MCF 10A (cell line): ENCODE measurements at regions not wholly inside any gene's neighbourhood (a gene's known extent, or its start where the extent isn't known, plus 50 kb on each side); places are given as distances from the start of the nearest gene placed in this dataset.

Experiments
- BruUV-seq: library from RNA; stranded (reverse); fragments of 400-500 nt; replicated peaks from 2 replicates; lab custom pipeline; 2021; lab: Mats Ljungman, UMichigan
- CTCF ChIA-PET: fragments of 300-600 bp; sonication (Branson Sonifier 250); formaldehyde crosslinking; extraction: SDS; loops from one replicate; lab custom pipeline; 2021; ENCODE audit warnings: antibody characterized with exemption, inconsistent platforms; lab: Yijun Ruan, JAX
- POLR2A ChIA-PET: fragments of 300-600, 350-650 bp; sonication (Branson Sonifier 250); formaldehyde crosslinking; extraction: SDS; loops from one replicate; lab custom pipeline; 2020; ENCODE audit warnings: antibody characterized with exemption, inconsistent platforms; lab: Yijun Ruan, JAX
- DNase-seq: peaks from one replicate; pipeline ENCODE4 v3.0.0-alpha.2; 2018; ENCODE audit not compliant: unreplicated experiment
- H3K27ac Mint-ChIP-seq: one replicate; pipeline ENCODE4 v1.8.0; 2022; ENCODE audit warnings: mild to moderate bottlenecking, low read depth, mixed read lengths; ENCODE audit not compliant: unreplicated experiment
- H3K27me3 Mint-ChIP-seq: one replicate; pipeline ENCODE4 v1.8.0; 2022; ENCODE audit warnings: mixed read lengths; ENCODE audit not compliant: insufficient read depth, unreplicated experiment
- H3K36me3 Mint-ChIP-seq: one replicate; pipeline ENCODE4 v1.8.0; 2022; ENCODE audit warnings: mild to moderate bottlenecking, moderate library complexity, mixed read lengths; ENCODE audit not compliant: insufficient read depth, unreplicated experiment
- H3K4me1 Mint-ChIP-seq: one replicate; pipeline ENCODE4 v1.8.0; 2022; ENCODE audit warnings: mixed read lengths; ENCODE audit not compliant: insufficient read depth, unreplicated experiment
- H3K4me3 Mint-ChIP-seq: one replicate; pipeline ENCODE4 v1.8.0; 2022; ENCODE audit warnings: mild to moderate bottlenecking, moderate library complexity, mixed read lengths; ENCODE audit not compliant: unreplicated experiment
- H3K9me3 Mint-ChIP-seq: one replicate; pipeline ENCODE4 v1.8.0; 2022; ENCODE audit warnings: mixed read lengths; ENCODE audit not compliant: unreplicated experiment
- intact Hi-C: fragments of 100-400 bp; cut with micrococcal nuclease; formaldehyde crosslinking; loops from 2 replicates; pipeline ENCODE4 v1.14.1; 2022
- TF ChIP-seq, protein P1 (sequence below): fragments of 200-600 bp; IDR thresholded peaks from one replicate; pipeline ENCODE4 v1.8.0; 2022; ENCODE audit warnings: antibody characterized with exemption, mild to moderate bottlenecking; ENCODE audit not compliant: unreplicated experiment

DNA sequence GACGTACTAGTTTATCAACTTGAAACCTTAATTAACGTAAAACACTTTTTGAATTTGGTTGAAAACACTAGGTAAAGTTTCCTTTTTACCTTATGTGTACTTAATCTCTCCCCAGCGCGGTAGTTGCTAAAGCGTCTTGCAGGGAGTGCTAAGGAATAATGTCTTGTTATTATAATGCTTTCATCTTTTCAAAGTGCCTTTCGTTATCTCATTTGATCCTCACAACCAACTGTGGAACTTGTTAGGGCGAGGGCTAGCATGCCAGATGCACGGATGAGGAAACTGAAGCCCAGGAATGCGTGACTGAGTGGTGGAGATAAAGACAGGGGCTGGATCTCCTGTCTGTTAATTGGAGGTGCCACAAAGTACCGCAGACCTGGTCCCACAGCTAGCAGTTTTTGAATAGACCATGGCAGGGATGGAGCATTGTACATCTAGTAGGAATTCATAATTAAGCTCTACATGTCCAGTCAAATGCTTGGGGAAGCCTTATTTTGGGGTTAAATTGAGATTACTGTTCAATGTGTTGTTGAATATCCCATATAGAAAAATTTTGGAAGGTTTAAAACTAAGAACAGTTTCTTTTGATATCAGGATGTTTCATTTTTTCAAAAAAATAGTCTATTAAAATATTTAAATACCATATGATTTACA, 234.3 kb downstream of the SH2D4B start:
- Mint-ChIP-seq H3K27me3 (peaks cover 81% of the 10 kb centered on the region), H3K4me3 (no peak overlapping the region), H3K27ac (no peak overlapping the region), H3K36me3 (no peaks in the 10 kb centered on the region), H3K4me1 (no peaks in the 10 kb centered on the region), H3K9me3 (no peaks in the 10 kb centered on the region)
- ChIA-PET POLR2A (no interaction called here), CTCF (interaction anchor here (0.8 kb wide), 1 partner anchor 11 kb away, joined by 3 read pairs; no protein-coding TSS in a partner anchor)
- intact Hi-C loops = no loop called here
- no TSS peak for BruUV-seq
- TF ChIP-seq, protein P1, sequence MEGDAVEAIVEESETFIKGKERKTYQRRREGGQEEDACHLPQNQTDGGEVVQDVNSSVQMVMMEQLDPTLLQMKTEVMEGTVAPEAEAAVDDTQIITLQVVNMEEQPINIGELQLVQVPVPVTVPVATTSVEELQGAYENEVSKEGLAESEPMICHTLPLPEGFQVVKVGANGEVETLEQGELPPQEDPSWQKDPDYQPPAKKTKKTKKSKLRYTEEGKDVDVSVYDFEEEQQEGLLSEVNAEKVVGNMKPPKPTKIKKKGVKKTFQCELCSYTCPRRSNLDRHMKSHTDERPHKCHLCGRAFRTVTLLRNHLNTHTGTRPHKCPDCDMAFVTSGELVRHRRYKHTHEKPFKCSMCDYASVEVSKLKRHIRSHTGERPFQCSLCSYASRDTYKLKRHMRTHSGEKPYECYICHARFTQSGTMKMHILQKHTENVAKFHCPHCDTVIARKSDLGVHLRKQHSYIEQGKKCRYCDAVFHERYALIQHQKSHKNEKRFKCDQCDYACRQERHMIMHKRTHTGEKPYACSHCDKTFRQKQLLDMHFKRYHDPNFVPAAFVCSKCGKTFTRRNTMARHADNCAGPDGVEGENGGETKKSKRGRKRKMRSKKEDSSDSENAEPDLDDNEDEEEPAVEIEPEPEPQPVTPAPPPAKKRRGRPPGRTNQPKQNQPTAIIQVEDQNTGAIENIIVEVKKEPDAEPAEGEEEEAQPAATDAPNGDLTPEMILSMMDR = no peak
- DNase-seq = no peak

DNA sequence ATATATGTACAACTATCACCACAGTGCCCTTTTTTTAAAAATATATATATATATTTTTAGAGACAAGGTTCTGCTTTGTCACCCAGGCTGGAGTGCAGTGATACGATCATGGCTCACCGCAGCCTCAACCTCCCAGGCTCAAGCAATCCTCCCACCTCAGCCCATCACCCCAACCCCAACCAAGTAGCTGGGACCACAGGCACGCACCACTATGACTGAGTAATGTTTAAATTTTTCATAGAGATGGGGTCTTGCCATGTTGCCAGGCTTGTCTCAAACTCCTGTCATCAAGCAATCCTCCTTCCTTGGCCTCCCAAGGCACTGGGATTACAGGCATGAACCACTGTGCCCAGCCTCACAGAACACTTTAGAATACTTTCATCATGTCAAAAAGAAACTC, 234.9 kb downstream of the SH2D4B start:
- TF ChIP-seq, protein P1 = no peak
- Mint-ChIP-seq H3K36me3 (no peaks in the 10 kb centered on the region), H3K9me3 (no peaks in the 10 kb centered on the region), H3K27me3 (peaks cover 82% of the 10 kb centered on the region), H3K4me3 (no peak overlapping the region), H3K4me1 (no peaks in the 10 kb centered on the region), H3K27ac (no peak overlapping the region)
- no TSS peak for BruUV-seq
- POLR2A ChIA-PET = no interaction called here
- CTCF ChIA-PET = interaction anchor here (0.8 kb wide), 1 partner anchor 11 kb away, joined by 3 read pairs; no protein-coding TSS in a partner anchor
- intact Hi-C loops = no loop called here
- DNase-seq = no peak

DNA sequence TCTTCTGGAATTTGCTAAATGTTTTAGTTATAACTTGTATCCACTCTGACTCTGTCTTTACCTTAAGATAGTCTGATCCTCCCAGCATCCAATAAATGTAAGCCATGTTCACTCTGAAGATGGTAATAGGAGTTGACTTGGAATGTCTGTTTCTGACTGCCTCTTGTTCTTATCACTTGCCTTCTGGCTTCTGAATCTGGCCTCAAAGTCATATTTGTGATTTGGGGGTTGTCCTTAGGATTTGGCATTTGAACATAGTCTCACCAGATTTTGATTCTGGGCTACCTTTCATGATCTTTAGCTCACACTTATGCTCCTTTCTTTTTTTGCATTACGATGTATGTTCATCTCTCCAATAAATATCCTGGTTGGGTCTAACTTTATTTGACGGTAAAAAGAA, 247.0 kb downstream of the SH2D4B start:
- Mint-ChIP-seq H3K27ac (no peak overlapping the region), H3K4me3 (no peak overlapping the region), H3K36me3 (no peaks in the 10 kb centered on the region), H3K9me3 (no peaks in the 10 kb centered on the region), H3K4me1 (no peaks in the 10 kb centered on the region), H3K27me3 (peaks cover 55% of the 10 kb centered on the region)
- intact Hi-C loops = no loop called here
- DNase-seq = no peak
- TF ChIP-seq, protein P1 = no peak
- ChIA-PET POLR2A (no interaction called here), CTCF (no interaction called here)
- BruUV-seq = no TSS peak

DNA sequence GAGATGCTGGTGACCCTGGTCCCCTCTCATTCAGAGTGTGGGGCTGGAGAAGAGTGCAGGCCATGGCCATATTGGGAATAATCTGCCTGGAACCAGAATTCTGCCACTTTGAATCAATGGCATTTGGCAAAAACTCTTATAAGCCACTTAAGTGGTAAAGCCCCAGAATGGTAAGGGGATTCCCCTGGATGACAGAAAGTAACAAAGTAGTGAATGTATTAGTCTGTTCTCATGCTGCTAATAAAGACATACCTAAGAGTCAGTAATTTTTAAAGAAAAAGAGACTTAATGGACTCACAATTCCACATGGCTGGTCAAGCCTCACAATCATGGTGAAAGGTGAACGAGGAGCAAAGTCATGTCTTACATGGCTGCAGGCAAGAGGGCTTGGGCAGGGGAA, 248.6 kb downstream of the SH2D4B start:
- ChIA-PET CTCF (no interaction called here), POLR2A (no interaction called here)
- no peaks in the 10 kb centered on the region for H3K9me3 Mint-ChIP-seq
- DNase-seq = no peak
- H3K4me3 Mint-ChIP-seq = no peak overlapping the region
- intact Hi-C loops = no loop called here
- H3K36me3 Mint-ChIP-seq = no peaks in the 10 kb centered on the region
- BruUV-seq = no TSS peak
- TF ChIP-seq, protein P1 = no peak
- peaks cover 59% of the 10 kb centered on the region for H3K27me3 Mint-ChIP-seq
- H3K4me1 Mint-ChIP-seq = no peaks in the 10 kb centered on the region
- H3K27ac Mint-ChIP-seq = no peak overlapping the region
